SH-SY5Y (cell line): ENCODE measurements at regions not wholly inside any gene's neighbourhood (a gene's known extent, or its start where the extent isn't known, plus 50 kb on each side); places are given as distances from the start of the nearest gene placed in this dataset.

Experiments used
- GATA2 ChIP-seq: IDR thresholded peaks from 2 replicates; pipeline ENCODE4 v1.6.1; 2011; ENCODE audit warnings: mild to moderate bottlenecking, low read depth, low read length
- GATA3 ChIP-seq: IDR thresholded peaks from 2 replicates; pipeline ENCODE4 v1.6.1; 2011; ENCODE audit warnings: low read depth, mild to moderate bottlenecking, low read length, moderate library complexity

GRCh38 chr12:40511341-40511740 lies 180.9 kb upstream of the CNTN1 start:
- TF ChIP-seq GATA2 (no peak), GATA3 (no peak)

- TF ChIP-seq GATA3 (no peak), GATA2 (no peak)
These were observed 177.0 kb upstream of the CNTN1 start for GRCh38 chr12:40515041-40515816.

GRCh38 chr12:40522837-40523236 lies 169.4 kb upstream of the CNTN1 start:
- TF ChIP-seq GATA3 (no peak), GATA2 (no peak)

- TF ChIP-seq GATA3 (no peak), GATA2 (no peak)
These were observed 167.2 kb upstream of the CNTN1 start for GRCh38 chr12:40525054-40525453.

GRCh38 chr12:40534828-40535227 lies 157.4 kb upstream of the CNTN1 start:
- TF ChIP-seq GATA3 = no peak
- TF ChIP-seq GATA2 = no peak

- no peak for TF ChIP-seq GATA2
- no peak for TF ChIP-seq GATA3
These were observed 140.8 kb upstream of the CNTN1 start for GRCh38 chr12:40551466-40551865.

- no peak for TF ChIP-seq GATA2
- no peak for TF ChIP-seq GATA3
These were observed 139.4 kb upstream of the CNTN1 start for GRCh38 chr12:40552868-40553267.

GRCh38 chr12:40557980-40558379 lies 134.3 kb upstream of the CNTN1 start:
- TF ChIP-seq GATA2 (no peak), GATA3 (no peak)

GRCh38 chr12:40559865-40560264 lies 132.4 kb upstream of the CNTN1 start:
- TF ChIP-seq GATA3 (no peak), GATA2 (no peak)

- no peak for TF ChIP-seq GATA2
- TF ChIP-seq GATA3 = no peak
These were observed 131.4 kb upstream of the CNTN1 start for GRCh38 chr12:40560848-40561247.

- TF ChIP-seq GATA2 = no peak
- TF ChIP-seq GATA3 = no peak
These were observed 130.8 kb upstream of the CNTN1 start for GRCh38 chr12:40561395-40561966.

GRCh38 chr12:40565029-40565633 lies 127.1 kb upstream of the CNTN1 start:
- TF ChIP-seq GATA3 (peak; percentile 54; the same call in 1 of the 2 replicates), GATA2 (peak; percentile 23; the same call in 1 of the 2 replicates)

GRCh38 chr12:40566271-40566670 lies 126.0 kb upstream of the CNTN1 start:
- no peak for TF ChIP-seq GATA3
- no peak for TF ChIP-seq GATA2

- TF ChIP-seq GATA2 = no peak
- TF ChIP-seq GATA3 = no peak
These were observed 122.5 kb upstream of the CNTN1 start for GRCh38 chr12:40569626-40570179.
